ENCODE measurements at regions not wholly inside any gene's neighbourhood (a gene's known extent, or its start where the extent isn't known, plus 50 kb on each side); places are given as distances from the start of the nearest gene placed in this dataset.
A peak's percentile ranks its signal among the peaks of the same experiment; 100 is the strongest.
"Not testable (repeated sequence)": the region's sequence is repeated elsewhere in the genome, so short reads cannot be mapped to it uniquely, and the experiment has no call there.

DNA sequence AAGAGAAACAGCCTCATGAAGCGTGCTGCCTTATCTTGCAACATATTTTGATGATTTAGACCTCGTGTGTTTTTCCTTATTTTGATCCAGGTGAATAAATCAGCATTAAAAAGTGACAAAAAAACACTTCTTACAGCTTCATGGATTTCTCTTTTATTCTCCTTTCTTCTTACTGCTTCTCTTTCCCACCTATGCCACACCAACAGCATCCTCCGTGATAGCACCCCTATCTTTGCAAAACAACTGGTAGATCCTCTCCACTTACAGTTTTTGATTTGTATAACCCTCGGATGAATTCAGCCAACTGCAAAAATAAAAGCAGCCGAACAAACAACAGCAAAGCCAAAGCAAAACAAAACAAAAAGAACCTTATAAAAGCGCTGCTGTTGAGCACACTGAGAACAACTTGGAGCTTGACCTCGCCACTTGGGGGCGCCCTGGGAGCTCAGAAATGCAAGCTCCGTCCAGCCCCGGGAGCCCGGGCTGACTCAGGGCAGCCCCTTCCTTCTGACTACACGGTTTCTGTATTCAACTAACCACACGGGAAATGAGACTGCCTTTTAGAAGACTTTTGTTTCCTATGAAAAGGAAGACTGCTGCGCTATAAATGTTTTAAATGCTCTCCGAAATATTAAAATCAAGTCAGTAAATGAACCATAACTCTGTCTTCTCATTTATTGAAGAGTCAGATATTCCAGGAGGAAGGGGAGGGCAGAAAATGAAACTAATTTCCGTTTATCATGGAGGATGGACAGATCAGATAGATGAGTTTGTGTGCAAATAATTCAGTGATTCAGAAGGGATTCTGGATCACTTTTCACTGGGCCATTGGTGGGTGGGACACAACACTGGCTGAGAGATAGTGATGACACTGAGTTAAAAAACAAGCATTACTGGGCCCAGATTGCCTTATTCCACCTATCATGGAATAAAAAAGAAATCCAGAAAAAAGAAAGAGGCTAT, 186.8 kb downstream of the ATP6V0E2 start:
- TF ChIP-seq, protein P1, sequence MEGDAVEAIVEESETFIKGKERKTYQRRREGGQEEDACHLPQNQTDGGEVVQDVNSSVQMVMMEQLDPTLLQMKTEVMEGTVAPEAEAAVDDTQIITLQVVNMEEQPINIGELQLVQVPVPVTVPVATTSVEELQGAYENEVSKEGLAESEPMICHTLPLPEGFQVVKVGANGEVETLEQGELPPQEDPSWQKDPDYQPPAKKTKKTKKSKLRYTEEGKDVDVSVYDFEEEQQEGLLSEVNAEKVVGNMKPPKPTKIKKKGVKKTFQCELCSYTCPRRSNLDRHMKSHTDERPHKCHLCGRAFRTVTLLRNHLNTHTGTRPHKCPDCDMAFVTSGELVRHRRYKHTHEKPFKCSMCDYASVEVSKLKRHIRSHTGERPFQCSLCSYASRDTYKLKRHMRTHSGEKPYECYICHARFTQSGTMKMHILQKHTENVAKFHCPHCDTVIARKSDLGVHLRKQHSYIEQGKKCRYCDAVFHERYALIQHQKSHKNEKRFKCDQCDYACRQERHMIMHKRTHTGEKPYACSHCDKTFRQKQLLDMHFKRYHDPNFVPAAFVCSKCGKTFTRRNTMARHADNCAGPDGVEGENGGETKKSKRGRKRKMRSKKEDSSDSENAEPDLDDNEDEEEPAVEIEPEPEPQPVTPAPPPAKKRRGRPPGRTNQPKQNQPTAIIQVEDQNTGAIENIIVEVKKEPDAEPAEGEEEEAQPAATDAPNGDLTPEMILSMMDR (IDR thresholded peaks at IDR 0.05; ENCODE audit: insufficient read depth, low read depth, low read length), result peak; percentile 27
- not testable (repeated sequence) for H3K4me3 ChIP-seq (ENCODE audit: low read depth, low read length); DNase-seq (ENCODE audit: low read depth)

DNA sequence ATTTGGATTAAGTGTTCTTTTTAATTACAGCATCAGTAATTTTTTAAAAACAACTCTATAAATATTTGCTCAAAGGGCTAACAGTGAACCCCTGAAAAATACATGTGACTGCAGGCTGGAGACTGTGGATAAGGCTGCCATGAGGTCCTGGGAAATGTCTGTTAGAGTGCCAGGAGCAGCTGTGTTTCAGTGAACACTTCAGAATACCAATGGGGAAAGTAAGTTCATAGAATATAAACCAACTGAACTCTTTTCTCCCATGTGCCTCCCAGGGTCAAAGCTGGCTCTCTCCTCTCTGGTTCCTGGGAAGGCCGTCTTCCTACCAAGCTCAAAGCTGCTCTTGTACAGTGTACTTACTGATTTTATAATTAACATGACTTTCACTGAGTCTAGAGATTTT, 189.4 kb downstream of the ATP6V0E2 start:
- not testable (repeated sequence) for H3K4me3 ChIP-seq (ENCODE audit: low read depth, low read length); DNase-seq (ENCODE audit: low read depth)

DNA sequence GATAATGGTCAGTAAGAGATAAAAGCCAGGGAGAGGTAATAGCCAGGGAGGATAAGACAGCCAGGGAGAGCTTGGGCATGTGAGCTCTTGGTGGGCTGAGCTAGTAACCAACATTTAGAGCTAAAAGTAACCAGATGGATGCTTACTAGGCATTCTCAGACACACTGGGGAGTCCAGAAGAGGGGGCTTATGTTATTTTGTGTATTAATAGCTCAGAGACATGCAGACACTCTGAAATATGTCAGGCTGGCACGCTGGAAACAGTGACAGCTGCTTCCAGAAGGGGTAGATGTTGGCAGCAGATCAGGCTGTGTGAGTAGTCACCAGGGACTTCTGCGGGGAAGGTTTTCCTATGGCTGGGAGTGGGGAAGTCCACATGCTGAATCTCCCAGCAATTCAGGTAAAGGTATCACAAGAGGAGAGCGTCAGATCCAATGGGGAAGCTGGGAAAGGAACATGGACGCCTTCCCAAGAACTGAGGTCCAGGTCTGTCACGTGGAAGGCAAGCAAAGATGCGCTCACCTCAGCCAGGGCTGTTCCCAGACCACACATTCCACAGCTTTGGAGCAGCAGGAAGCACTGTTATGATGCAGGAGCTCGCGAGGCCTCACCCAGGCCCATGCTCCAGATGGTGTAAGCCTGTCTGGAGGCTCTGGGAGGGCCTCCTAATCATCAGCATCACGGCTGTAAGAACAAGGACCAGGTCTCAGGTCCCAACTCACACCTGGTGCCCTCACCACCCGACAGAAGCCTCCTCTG, 196.0 kb downstream of the ATP6V0E2 start:
- H3K4me3 ChIP-seq (ENCODE audit: low read depth, low read length); DNase-seq (ENCODE audit: low read depth): not testable (repeated sequence)

DNA sequence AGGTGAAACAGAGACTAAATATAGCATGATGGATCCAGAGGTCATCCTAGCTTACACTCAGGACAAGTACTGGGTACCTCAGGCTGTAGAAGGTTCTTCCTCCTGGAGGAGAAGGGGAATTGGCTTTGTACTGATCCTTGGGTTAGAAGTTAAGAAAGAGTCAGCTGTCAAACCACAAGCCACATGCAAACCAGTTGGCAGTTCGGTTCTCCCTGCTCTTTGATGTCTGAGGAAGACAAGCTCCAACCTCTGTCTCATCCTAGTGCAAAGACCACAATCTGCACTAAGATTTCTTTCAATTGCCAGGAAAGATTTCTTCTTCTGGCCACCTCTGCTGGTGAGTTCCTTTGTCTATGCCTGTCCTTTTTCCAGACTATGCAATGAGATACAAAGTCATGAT, 203.8 kb downstream of the ATP6V0E2 start:
- DNase-seq (ENCODE audit: low read depth); H3K4me3 ChIP-seq (ENCODE audit: low read depth, low read length): not testable (repeated sequence)

DNA sequence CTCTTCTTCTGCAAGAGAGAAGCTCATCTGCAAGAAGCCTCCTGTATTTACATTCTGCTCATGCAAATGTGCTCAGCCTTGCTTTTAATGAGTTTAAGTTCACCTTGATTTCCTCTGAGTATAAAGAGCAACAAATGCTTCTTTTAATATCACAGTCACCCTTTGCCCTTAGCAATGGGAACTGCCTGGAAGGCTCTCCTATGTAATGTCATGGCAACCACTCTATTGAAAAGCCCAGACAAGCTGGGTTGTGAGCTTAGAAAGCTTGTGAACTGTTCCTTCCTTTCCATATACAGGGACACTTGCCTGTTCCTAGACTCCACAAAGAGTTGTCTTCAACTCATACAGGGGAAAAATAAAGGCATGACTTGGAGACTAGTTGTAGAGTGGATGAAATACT, 208.1 kb downstream of the ATP6V0E2 start:
- H3K4me3 ChIP-seq (ENCODE audit: low read depth, low read length); DNase-seq (ENCODE audit: low read depth): not testable (repeated sequence)

DNA sequence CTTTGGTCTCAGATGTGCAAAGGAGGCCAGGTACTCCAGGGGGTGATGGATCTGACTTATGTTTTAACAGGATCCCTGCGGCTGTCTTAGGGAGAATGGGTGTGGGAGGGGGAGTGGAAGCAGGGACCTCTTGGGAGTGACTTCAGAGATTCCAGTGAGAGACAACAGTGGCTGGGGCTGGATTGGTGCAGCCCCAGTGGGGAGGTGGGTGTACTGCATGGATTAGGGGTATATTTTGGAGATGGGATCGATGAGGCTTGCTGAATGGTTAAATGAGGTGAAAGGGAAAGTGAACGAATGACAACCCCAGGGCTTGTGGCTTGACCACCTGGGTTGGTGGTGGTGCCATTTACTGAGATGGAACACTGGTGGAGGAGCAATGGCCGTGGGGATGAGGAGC, 211.0 kb downstream of the ATP6V0E2 start:
- not testable (repeated sequence) for H3K4me3 ChIP-seq (ENCODE audit: low read depth, low read length); DNase-seq (ENCODE audit: low read depth)

DNA sequence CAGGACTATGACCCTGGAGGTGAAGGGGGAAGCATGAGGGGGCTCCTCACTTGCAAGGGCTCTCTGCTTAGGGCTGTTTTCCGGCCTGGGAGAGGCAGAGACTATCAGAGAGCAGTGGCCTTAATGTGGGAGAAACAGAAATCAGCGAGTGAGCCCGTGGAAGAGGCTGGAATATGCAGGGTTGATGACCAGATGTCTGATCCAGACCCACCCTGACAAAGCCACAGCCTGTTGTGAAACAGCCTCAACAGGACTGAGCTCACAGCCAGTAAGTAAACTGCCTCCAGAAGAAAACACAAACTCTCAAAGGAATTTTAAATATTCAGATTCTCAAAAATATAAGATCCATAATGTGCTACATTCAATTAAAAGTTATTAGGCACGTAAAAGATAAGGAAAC, 213.7 kb downstream of the ATP6V0E2 start:
- H3K4me3 ChIP-seq (ENCODE audit: low read depth, low read length), result not testable (repeated sequence)
- DNase-seq (ENCODE audit: low read depth), result peak; percentile 70

DNA sequence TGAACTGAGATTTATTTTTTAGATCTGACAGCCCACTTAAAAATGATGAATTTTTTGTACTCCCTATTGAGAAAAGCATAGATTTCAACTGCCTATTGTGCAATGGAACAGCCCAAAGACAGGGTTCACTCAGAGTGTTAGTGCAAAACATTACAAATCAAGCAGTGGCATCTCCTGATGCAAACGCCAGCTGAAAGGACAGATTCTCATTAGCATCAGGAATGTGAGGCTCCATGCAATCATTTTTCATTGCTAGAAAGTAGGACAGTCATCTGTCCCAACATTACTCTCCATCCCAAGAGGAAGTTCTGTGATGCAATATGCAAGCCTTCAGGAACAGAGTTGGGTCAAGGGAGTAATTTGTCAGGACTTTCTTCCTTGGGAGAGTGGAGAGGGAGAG, 215.4 kb downstream of the ATP6V0E2 start:
- DNase-seq (ENCODE audit: low read depth), result peak; percentile 53
- not testable (repeated sequence) for H3K4me3 ChIP-seq (ENCODE audit: low read depth, low read length)

DNA sequence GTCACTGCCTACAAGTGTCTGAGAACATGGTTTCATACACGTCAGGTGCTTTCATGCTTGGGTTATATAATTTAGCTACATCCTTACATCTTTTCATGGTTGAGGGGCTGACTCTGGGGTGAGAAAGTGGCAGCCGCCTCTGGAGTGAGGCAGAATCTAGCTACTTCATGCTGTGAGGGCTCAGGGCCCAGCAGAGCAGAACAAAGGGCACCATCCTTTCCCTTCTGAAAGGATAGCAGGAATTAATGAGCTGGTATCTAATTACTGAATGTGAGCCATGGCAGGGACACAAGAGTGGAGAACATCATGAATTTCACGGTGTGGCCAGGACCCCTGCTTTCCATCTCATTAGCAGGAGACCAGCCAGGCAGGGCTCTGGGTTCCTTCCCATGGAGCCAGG, 217.0 kb downstream of the ATP6V0E2 start:
- not testable (repeated sequence) for H3K4me3 ChIP-seq (ENCODE audit: low read depth, low read length); DNase-seq (ENCODE audit: low read depth)

DNA sequence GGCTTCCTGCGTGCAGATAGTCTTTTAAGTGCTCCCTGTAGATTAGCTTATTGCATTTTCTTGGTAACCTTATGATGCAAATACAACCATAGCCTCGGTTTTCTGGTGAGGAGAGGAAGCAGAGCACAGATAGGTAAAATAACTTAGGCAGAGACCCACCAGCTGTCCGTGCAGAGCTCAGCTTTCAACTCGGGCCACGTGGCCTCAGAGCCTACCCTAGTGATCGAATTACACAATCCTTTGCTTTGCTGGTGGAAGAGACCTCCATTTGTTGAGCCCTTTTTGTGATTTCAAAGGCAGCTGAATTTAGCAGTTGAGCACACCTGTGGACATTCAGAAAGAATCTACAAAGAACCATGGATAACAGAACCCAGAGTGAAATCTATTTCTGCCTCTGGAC, 220.1 kb downstream of the ATP6V0E2 start:
- not testable (repeated sequence) for DNase-seq (ENCODE audit: low read depth); H3K4me3 ChIP-seq (ENCODE audit: low read depth, low read length)

DNA sequence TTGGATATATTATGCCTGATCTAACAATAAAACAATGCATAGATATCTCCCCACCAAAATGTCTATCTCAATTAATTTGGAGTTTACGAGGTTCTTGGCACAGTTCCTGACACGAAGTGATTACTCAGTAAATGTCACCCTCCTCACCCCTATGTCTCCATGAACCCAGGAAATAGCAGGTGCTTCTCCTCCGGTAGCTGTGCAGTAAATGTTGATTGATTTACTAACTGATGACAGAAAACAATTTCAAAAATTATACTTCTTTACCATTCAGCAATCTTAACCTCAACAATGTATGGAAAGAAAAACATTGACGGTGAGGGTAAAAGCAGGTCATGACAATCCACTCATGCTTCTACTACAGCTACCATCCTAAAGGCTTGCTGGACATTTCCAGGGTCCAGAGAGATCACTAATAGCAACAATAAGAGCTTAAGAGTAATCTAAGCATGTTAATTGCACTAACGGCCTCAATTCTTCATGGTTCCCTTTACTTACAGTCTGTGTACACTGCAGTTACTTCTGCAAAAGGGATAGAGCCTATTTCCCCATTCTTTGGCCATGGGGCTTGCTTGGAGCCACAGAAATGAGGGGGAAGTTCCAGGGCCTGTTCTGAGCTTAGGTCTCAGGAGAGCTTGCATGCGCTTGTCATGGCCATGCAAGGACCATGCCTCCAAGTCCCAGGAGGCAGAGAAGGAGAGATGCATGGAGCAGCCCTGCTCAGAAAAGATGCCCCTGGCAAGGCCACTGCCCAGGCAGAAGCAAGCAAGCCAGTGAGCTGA, 222.6 kb downstream of the ATP6V0E2 start:
- not testable (repeated sequence) for DNase-seq (ENCODE audit: low read depth); H3K4me3 ChIP-seq (ENCODE audit: low read depth, low read length)

DNA sequence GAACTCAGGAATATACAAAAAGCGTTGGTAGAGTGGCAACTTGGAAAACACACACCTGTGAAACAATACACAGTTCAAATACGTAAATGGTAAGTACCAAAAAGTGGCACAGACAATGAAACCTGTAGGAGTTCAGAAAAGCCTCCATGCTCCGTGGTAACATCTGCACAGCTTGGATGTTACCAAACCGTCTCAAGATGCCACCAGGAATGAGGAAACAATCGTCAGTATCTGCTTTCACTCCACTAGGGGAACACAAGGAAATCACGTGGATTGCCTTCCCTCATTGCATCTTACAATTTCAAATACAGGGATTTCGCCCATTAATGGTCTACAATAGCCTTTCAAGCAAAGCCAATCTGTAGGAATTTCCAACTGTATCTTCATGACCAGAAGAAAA, 224.6 kb upstream of the LRRC61 start:
- DNase-seq (ENCODE audit: low read depth); H3K4me3 ChIP-seq (ENCODE audit: low read depth, low read length): not testable (repeated sequence)

DNA sequence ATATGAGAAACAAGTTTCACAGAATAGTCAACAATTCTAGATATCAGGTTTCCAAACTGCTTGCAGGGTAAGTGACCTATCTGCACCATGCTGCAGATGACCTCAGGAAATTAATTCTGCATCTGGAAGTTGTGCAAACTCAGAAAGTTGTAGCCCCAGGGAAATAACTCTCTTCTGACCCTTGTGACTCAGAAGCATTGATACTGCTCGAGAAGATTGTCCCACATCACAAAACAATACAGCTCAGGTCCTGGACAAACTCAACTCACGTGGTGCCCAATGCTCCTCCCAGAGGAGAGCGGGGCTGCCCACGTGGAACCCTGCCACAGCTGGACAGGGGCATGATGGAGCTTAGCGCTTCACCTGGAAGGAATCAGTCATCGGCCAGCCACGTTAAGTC, 221.9 kb upstream of the LRRC61 start:
- not testable (repeated sequence) for DNase-seq (ENCODE audit: low read depth); H3K4me3 ChIP-seq (ENCODE audit: low read depth, low read length)

DNA sequence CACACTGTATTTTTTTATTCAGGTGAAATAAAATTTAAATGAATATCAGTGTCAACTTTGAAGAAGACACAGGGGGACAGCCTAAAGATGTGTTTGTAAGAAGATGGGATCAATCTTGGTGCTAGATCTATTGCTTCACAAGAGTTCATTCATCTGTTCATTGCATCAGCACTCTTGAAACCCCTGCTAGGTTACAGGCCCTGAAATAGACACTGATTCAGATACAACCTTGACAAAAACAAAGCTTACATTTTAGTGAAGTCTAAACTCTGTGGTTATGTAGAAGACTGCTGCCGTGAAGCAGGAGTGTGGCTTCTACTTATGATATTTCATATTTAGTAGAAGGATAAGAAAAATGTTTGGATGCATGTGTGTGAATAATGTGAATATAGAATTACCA, 215.9 kb upstream of the LRRC61 start:
- H3K4me3 ChIP-seq (ENCODE audit: low read depth, low read length); DNase-seq (ENCODE audit: low read depth): not testable (repeated sequence)

DNA sequence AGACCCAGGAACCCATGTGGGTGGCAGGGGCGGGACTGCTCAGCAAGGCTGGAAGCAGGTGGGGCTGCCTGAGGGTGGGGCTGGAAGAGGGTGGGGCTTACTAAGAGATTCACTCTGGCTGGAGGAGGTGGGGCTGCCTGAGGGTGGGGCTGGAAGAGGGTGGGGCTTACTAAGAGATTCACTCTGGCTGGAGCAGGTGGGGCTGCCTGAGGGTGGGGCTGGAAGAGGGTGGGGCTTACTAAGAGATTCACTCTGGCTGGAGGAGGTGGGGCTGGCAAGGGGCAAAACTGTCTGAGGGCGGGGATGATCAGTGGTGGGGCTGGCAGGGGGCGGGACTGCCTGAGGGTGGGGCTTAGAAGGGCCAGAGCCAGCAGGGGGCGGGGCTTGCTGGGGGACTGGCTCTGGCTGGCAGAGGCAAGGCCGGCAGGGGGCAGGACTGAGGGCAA, 212.8 kb upstream of the LRRC61 start:
- H3K4me3 ChIP-seq (ENCODE audit: low read depth, low read length); DNase-seq (ENCODE audit: low read depth): not testable (repeated sequence)

DNA sequence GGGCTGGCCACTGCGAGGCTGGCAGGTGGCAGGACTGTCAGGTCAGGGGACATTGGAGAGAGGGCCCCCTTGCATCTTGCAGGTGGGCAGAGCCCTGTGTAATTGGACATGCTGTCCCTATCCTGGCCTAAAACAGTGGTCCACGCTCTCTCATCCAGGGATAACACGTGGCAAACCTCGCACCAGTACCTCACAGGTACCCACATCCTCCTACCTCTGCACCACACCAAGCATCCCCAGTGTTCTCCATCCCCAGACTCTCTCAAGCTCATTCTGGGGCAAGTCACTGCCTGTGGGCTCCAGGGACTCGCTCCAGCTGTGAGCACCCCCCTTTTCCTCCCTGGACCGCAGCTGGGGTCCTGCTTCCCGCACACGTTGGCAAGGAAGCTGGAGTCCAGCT, 212.3 kb upstream of the LRRC61 start:
- not testable (repeated sequence) for H3K4me3 ChIP-seq (ENCODE audit: low read depth, low read length); DNase-seq (ENCODE audit: low read depth)

DNA sequence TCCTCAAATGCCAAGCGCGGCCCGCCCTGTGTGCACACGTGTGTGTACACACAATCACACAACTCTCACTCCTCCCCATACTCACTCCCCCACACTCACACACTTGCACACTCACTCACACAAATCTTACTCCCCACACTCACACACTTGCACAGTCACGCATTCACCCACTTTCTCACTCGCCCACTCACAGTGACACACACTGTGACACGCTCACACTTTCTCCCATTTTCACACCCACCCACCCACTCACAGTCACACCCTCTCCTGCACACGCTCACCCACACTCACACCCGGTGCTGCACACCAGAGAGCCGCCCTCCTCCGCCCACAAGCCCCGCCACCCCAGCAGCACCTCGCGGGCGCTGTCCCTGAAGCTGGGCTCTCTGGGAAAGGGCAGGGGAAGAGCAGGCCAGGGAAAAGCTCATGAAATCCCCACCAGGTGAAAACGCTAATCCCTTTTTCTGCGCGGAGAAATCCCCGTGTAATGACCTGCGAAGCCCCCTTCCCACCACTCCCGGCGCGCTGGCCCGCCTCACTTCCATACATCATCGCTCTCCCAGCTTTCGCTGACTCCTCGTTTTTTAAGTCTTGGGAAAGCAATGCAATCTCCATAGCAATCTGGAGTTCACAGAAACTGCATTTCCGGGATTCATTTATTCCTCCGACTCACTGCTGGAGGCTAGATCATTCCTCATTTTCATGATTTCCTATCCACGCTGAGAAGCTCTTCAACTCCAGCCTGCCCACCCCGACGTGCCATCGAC, 211.6 kb upstream of the LRRC61 start:
- not testable (repeated sequence) for DNase-seq (ENCODE audit: low read depth); H3K4me3 ChIP-seq (ENCODE audit: low read depth, low read length)

All from fibroblast of villous mesenchyme (primary cell).